Peyer's patch (tissue), 4 donors: ENCODE measurements at regions not wholly inside any gene's neighbourhood (a gene's known extent, or its start where the extent isn't known, plus 50 kb on each side); places are given as distances from the start of the nearest gene placed in this dataset.

Experiments used
- CTCF ChIP-seq, 6 experiments: fragments of 450-650 bp in 4 of 6; fragments of 200-600 bp in 2 of 6; sonication (generic) in 1 of 6; IDR thresholded peaks; one replicate each; pipeline ENCODE4 v1.5.1; 2017 to 2019; ENCODE audit warnings: antibody characterized with exemption in 6 of 6, mild to moderate bottlenecking in 3 of 6, moderate library complexity in 1 of 6
- POLR2A ChIP-seq, 2 donors: fragments of 450-650 bp; IDR thresholded peaks; one replicate each; pipeline ENCODE4 v1.5.1; 2017; ENCODE audit warnings: antibody characterized with exemption in 2 of 2, mild to moderate bottlenecking in 2 of 2, moderate library complexity in 2 of 2

GRCh38 chr6:21820442-21820841, 226.9 kb downstream of the SOX4 start:
- TF ChIP-seq CTCF (IDR thresholded peaks at IDR 0.05) (no peak), POLR2A (IDR thresholded peaks at IDR 0.05) (no peak)
